ENCODE measurements at regions not wholly inside any gene's neighbourhood (a gene's known extent, or its start where the extent isn't known, plus 50 kb on each side); places are given as distances from the start of the nearest gene placed in this dataset.
A peak's percentile ranks its signal among the peaks of the same experiment; 100 is the strongest.
"Not testable (repeated sequence)": the region's sequence is repeated elsewhere in the genome, so short reads cannot be mapped to it uniquely, and the experiment has no call there.

- no peak for DNase-seq
These were observed 60.0 kb downstream of the DMAC1 start for GRCh38 chr9:7739595-7739994.

GRCh38 chr9:7735311-7735710 lies 64.3 kb downstream of the DMAC1 start:
- DNase-seq = no peak

GRCh38 chr9:7730164-7730445 lies 69.5 kb downstream of the DMAC1 start:
- no peak for DNase-seq

GRCh38 chr9:7729371-7730163 lies 70.0 kb downstream of the DMAC1 start:
- no peak for DNase-seq

- no peak for DNase-seq
These were observed 78.3 kb downstream of the DMAC1 start for GRCh38 chr9:7721291-7721690.

- DNase-seq = not testable (repeated sequence)
These were observed 86.5 kb downstream of the DMAC1 start for GRCh38 chr9:7713088-7713487.

GRCh38 chr9:7710686-7711085 lies 88.9 kb downstream of the DMAC1 start:
- DNase-seq = no peak

GRCh38 chr9:7707934-7708333 lies 91.6 kb downstream of the DMAC1 start:
- DNase-seq = no peak

- no peak for DNase-seq
These were observed 95.0 kb downstream of the DMAC1 start for GRCh38 chr9:7704543-7704942.

- DNase-seq = no peak
These were observed 107.7 kb downstream of the DMAC1 start for GRCh38 chr9:7691909-7692308.

- DNase-seq = no peak
These were observed 109.6 kb downstream of the DMAC1 start for GRCh38 chr9:7690014-7690413.

- DNase-seq = no peak
These were observed 111.0 kb downstream of the DMAC1 start for GRCh38 chr9:7688626-7689025.

GRCh38 chr9:7676609-7677156 lies 122.9 kb downstream of the DMAC1 start:
- DNase-seq = peak in 1 of 56 donors; percentile 14

- DNase-seq = no peak
These were observed 127.7 kb downstream of the DMAC1 start for GRCh38 chr9:7671847-7672246.

GRCh38 chr9:7668541-7668940 lies 131.0 kb downstream of the DMAC1 start:
- DNase-seq = no peak

- DNase-seq = no peak
These were observed 133.7 kb downstream of the DMAC1 start for GRCh38 chr9:7665874-7666273.

GRCh38 chr9:7659766-7660165 lies 139.8 kb downstream of the DMAC1 start:
- DNase-seq = no peak

GRCh38 chr9:7656636-7657035 lies 142.9 kb downstream of the DMAC1 start:
- DNase-seq = peak in 8 of 56 donors; percentile 0 to 38 (median 12)

GRCh38 chr9:7653262-7653661 lies 146.3 kb downstream of the DMAC1 start:
- peak in 3 of 56 donors; percentile 3 to 7 (median 5) for DNase-seq

GRCh38 chr9:7640231-7640630 lies 159.3 kb downstream of the DMAC1 start:
- DNase-seq = no peak

- no peak for DNase-seq
These were observed 160.1 kb downstream of the DMAC1 start for GRCh38 chr9:7639471-7639870.

GRCh38 chr9:7636838-7637467 lies 162.6 kb downstream of the DMAC1 start:
- no peak for DNase-seq

GRCh38 chr9:7636309-7636708 lies 163.3 kb downstream of the DMAC1 start:
- no peak for DNase-seq
